GM13976 (cell line): ENCODE measurements at regions not wholly inside any gene's neighbourhood (a gene's known extent, or its start where the extent isn't known, plus 50 kb on each side); places are given as distances from the start of the nearest gene placed in this dataset.

ENCODE experiments used
- DNase-seq: peaks from one replicate; pipeline ENCODE4 v3.0.0; 2012; ENCODE audit warnings: low spot score
- in situ Hi-C: fragments of 300-500 bp; cut with MboI; formaldehyde crosslinking; loops from one replicate; pipeline ENCODE4 v1.12.0; 2022; ENCODE audit warnings: low sequenced_read_pairs, mixed read lengths, inconsistent platforms; ENCODE audit not compliant: unreplicated experiment
- TF ChIP-seq, protein P1 (sequence below): IDR thresholded peaks from 2 replicates; pipeline ENCODE4 v1.5.1; 2012; ENCODE audit warnings: borderline replicate concordance, mild to moderate bottlenecking; ENCODE audit not compliant: insufficient read depth; ENCODE audit errors: extremely low read depth, missing control alignments, control extremely low read depth

DNA sequence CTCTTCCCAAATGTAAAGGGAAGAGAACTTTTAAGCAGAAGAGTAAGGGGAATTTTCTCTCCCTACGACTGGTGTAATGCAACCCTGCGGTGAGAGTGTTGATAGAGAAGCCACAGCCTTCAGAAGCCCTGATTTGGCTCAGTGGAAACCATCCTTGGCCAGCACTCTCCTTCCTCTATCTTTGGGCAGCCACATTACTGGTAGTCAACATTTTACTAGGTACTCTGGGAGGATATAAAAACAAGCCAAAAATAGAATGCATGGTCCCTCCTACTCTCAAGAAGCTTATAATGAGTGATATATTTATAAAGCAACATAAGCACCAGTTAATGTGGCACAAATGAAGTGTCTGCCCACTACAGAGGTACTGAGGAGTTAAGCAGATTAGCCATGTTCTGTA, 201.8 kb upstream of the NCAM1 start:
- DNase-seq, result no peak
- TF ChIP-seq, protein P1, sequence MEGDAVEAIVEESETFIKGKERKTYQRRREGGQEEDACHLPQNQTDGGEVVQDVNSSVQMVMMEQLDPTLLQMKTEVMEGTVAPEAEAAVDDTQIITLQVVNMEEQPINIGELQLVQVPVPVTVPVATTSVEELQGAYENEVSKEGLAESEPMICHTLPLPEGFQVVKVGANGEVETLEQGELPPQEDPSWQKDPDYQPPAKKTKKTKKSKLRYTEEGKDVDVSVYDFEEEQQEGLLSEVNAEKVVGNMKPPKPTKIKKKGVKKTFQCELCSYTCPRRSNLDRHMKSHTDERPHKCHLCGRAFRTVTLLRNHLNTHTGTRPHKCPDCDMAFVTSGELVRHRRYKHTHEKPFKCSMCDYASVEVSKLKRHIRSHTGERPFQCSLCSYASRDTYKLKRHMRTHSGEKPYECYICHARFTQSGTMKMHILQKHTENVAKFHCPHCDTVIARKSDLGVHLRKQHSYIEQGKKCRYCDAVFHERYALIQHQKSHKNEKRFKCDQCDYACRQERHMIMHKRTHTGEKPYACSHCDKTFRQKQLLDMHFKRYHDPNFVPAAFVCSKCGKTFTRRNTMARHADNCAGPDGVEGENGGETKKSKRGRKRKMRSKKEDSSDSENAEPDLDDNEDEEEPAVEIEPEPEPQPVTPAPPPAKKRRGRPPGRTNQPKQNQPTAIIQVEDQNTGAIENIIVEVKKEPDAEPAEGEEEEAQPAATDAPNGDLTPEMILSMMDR, result no peak
- in situ Hi-C loops, result no loop called here

- TF ChIP-seq, protein P1, result no peak
- in situ Hi-C loops, result no loop called here
These were observed 200.7 kb upstream of the NCAM1 start for GRCh38 chr11:112760396-112761059.

DNA sequence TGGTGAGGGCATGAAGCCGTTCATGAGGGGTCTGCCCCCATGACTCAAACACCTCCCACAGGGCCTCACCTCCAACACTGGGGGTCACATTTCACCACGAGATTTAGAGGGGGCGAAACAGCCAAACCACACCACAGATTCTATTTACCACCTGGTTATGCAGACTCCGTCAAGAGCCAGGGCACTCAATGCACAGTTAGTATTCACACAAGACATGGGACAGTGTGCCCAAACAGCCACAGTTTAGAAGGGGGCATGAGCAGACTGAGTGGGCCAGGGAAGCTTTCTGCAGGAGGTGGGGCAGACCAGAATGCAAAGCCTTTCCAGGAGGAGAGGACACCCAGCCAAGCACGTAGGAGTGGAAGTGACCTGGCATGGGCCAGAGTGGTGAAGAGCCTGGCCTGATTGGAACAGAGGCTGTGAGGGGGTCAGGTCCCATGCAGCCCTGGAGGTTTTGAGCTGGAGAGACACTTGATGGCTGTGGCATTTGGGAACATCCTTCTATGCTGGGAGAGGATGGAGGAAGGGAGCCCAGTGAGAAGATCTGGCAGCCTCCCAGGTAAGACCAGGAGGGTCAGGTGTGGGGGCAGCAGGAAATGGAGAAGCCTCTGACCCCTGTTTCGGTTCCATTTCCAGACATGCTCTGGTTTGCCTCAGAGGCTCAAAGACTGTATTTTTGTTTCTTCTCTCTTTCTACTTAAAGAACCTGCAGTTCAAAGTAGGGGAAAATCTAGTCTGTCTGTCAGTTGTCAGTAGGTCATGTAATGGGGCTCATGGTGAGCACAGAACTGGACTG, 199.1 kb upstream of the NCAM1 start:
- DNase-seq, result no peak
- TF ChIP-seq, protein P1, result no peak
- in situ Hi-C loops, result no loop called here

More at GRCh38 chr11:112760396-112761059, 200.7 kb upstream of the NCAM1 start:
- no peak for DNase-seq

DNA sequence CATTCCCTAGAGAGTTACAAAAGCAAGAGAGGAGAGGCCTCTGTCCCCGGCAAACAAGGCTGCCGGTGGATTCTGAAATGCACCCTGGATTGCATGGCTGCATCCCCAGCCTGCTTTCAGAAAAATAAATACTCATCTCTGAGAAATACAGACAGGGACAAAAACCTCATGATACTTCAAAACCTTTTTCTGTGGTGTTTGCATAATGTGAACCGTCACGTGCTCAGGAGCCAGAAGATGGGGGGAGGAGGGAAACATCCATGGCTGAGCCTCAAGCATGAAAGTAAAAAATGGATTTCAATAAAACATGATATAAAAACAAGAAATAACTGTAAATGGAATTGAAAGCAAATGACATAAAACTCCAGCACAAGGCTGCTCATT, 198.5 kb upstream of the NCAM1 start:
- in situ Hi-C loops, result no loop called here
- TF ChIP-seq, protein P1, result no peak
- DNase-seq, result no peak

DNA sequence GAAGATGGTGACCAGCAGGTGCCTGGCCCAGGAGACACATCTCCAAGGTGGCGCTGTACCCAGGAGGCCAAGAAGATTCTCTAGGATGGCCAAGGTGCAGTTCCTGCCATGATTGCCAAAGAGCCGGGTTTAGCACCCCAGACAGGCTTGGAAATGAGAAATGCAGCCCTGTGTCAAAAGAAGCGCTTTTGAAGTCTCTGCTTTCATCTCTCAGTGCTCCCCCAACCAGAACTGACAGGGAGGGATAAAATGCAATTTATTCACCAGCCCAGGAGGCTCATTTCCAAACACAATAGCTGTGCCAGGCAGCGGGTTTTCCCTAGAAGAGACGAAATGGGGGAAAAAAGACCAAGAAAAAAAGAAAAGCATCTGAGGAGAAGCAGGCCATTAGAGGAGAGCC, 195.9 kb upstream of the NCAM1 start:
- in situ Hi-C loops, result no loop called here
- TF ChIP-seq, protein P1, result no peak
- no peak for DNase-seq

- in situ Hi-C loops, result no loop called here
- DNase-seq, result no peak
- TF ChIP-seq, protein P1, result no peak
These were observed 192.1 kb upstream of the NCAM1 start for GRCh38 chr11:112769170-112769569.
